Jurkat, Clone E6-1 (cell line): ENCODE measurements at regions not wholly inside any gene's neighbourhood (a gene's known extent, or its start where the extent isn't known, plus 50 kb on each side); places are given as distances from the start of the nearest gene placed in this dataset.
"Not testable (repeated sequence)": the region's sequence is repeated elsewhere in the genome, so short reads cannot be mapped to it uniquely, and the experiment has no call there.

ENCODE experiments used
- DNase-seq: peaks from one replicate; pipeline ENCODE4 v3.0.0-alpha.2; 2011; ENCODE audit warnings: low read depth, low spot score
- H3K4me3 ChIP-seq: 2 replicates; pipeline ENCODE4 v1.5.1; 2011; ENCODE audit warnings: mild to moderate bottlenecking, low read length, control low read depth, moderate library complexity

DNA sequence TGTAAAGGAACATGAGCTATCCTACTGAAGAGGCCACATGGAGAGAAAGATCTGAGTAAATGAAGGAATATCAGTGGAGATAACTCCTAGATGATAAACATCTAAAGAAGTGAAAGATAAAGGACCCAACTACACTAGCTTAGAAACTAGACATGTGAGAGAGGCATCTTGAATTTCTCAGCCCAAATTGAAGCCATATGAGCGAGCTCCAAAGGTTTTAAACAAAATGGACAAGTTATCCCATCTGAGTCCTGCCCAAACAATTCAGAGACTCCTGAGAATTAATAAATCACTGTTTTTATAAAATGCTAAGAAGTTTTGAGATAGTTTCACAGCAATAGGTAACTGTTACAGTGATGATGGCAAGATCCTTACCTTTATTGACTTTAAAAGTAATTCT, 438.9 kb downstream of the NAV3 start:
- H3K4me3 ChIP-seq = no peak overlapping the region

DNA sequence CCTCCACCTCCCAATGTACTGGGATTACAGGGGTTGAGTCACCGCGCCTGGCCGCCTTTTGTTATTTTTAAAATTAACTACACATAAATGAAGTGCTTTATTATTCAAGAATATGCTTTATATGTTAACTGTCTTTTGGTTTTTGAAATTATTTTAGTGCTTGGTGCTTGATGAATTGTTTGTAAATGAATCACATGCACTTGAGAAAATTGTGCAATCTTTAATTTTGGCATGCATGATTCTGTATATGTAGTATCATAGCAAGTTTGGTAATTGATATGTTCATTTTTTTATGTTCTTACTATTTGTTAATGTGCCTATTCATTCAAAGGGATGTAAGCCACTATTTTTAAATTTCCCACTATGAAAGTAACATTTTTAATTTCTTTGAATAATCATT, 440.9 kb downstream of the NAV3 start:
- no peak overlapping the region for H3K4me3 ChIP-seq
- no peak for DNase-seq

More for the DNA sequence above, 438.9 kb downstream of the NAV3 start:
- DNase-seq = no peak

- no peak for DNase-seq
- H3K4me3 ChIP-seq = no peak overlapping the region
Observed at GRCh38 chr12:78275886-78276285, 445.2 kb downstream of the NAV3 start.

DNA sequence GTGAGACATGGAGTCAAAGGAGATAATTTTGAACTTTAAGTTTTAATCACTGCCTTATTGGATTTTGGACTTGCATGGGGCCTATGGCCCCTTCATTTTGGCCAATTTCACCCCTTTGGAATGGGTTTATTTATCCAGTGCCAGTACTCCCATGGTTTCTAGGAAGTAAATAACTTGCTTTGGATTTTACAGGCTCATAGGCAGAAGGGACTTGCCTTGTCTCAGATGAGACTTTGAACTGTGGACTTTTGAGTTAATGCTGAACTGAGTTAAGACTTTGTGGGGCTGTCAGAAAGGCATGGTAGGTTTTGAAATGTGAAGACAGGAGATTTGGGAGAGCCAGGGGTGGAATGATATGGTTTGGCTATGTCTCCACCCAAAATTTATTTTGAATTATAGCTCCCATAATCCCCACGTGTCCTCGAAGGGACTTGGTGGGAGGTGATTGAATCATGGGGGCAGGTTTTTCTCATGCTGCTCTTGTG, 448.1 kb downstream of the NAV3 start:
- no peak overlapping the region for H3K4me3 ChIP-seq
- no peak for DNase-seq

- DNase-seq = no peak
- H3K4me3 ChIP-seq = no peak overlapping the region
Observed at GRCh38 chr12:78279567-78279966, 448.9 kb downstream of the NAV3 start.

DNA sequence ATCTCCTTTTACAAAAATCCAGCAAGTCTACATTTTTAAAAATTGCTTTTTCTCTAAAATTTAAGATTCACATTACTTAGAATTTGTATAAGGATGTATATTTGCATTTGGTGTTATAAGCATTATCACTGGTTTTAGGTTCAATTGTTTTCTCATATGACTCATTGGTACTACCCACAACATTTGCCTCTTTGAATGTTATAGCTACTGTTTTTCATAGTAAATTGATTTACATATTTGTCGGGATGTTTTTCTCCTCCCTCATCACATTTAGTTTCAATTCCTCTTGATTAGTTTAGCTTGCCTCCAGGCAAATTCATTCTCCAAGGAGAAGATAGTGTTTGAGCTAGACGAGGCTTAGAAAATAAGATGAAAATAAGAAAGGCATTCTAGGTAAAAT, 450.4 kb downstream of the NAV3 start:
- DNase-seq = not testable (repeated sequence)

DNA sequence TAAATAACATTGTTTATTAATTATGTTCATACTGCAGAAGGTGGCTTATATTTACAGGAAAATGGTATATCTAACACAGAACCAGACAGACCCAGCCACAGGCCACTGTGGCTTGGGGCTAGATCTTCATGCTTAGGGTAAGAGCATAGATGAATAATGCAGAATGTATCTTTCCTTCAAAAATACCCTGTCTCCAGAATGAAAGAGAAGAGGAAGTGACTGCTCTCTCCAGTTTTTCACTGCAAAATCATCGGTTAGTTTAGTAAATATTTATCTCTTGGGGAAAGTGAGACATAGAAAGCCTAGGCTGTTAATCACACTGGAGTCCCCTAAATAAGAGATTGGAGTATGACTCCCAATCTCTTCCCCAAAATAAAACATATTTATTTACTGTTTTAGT, 453.7 kb downstream of the NAV3 start:
- DNase-seq = no peak
- no peak overlapping the region for H3K4me3 ChIP-seq

More for the DNA sequence above, 450.4 kb downstream of the NAV3 start:
- not testable (repeated sequence) for H3K4me3 ChIP-seq

DNA sequence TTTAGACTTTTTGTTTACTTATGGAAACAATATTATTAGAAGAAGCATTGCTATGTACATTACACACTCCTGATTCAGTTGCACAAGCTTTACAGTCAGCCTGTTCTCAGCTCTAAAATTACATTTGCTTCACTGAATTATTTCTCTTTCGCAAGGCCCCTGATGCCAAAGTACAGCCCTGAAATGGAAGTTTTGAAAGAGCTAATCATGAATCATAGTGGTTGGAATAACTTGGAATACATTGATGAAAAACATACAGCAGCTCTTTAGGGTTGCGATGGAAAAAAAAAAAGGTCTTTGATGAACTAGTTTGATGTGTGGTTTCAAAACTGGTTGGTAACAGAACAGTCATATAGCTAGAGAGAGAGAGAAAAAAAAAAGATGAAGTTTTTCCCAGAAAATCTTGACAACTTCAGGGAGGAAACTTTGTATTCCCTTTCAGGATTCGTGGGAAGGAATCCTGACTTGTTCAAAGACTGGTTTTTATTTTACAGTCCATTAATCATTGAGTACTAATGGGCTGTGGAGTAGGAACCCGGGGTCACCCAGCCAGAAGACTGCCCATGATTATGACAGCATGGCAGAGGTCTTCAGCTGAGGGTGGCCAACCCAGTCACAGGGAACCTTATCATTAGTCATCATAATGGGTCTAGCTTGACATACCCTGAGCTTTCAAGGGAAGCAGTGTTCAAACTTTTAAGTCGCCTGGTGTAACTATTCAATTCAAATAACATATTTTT, 460.1 kb downstream of the NAV3 start:
- no peak for DNase-seq

DNA sequence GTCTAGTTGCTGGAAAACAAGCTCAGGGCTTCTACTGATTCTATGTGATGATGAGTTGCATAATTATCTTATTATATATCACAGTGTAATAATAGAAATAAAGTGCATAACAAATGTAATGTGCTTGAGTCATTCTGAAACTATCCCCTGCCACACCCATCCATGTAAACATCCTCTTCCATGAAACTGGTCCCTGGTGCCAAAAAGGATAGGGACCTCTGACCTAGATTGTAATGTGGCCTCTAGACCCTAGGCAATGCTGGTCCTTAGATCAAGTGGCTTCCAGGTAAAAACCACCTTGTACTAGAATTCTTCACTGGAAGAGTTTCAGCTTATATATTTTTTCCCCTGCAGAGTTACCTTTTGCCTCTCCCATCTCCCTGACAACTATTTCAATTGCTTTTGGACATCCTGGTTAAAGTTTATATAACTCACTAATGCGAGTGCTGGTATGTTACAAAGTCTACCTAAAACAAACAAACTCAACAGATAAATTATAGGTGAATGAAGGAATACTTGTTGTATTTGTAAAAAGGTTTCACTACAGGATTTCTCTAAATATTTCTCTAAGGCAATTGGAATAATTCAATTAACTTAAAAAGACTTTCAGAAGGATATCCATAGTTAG, 462.5 kb downstream of the NAV3 start:
- no peak for DNase-seq
- no peak overlapping the region for H3K4me3 ChIP-seq

More for the DNA sequence above, 460.1 kb downstream of the NAV3 start:
- H3K4me3 ChIP-seq = no peak overlapping the region

GRCh38 chr12:78301282-78301681, 470.6 kb downstream of the NAV3 start:
- H3K4me3 ChIP-seq, DNase-seq: not testable (repeated sequence)

DNA sequence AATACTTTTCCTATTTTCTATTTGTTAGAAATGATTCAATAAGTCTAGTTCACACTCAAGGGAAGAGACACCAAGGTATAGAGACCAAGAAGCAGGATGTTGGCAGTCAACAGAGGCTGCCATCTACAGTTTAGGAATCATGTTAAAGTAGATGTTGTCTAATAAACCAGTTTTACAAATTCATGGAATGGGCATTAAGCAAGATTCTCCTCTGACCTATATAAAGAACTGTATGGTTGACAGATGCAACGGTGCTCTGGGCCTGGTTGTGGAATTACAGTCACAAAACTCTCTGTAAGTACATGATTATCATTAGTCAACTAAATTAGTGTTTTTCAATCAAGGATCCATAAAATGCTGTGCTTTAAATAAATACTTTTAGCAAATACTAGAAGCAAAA, 475.1 kb downstream of the NAV3 start:
- H3K4me3 ChIP-seq = no peak overlapping the region
- no peak for DNase-seq

GRCh38 chr12:78306236-78306635, 475.5 kb downstream of the NAV3 start:
- DNase-seq = no peak
- no peak overlapping the region for H3K4me3 ChIP-seq

DNA sequence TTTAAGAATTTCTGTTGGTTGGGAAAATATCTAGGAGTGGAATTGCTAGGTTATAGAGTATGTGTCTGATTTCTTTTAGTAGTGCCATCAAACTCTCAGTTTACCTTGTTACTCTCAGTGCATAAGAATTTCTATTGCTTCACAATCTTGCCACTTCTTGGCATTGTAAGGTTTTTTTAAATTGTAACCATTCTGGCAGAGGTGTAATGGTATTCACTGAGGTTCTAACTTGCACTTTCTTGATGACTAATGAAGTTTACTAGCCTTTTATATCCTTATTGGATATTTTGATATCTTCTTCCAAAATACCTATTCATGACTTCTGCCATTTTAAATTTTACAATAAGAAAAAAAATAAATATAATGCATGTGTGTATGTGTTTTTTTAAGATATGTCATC, 478.0 kb downstream of the NAV3 start:
- DNase-seq = no peak
- H3K4me3 ChIP-seq = no peak overlapping the region

DNA sequence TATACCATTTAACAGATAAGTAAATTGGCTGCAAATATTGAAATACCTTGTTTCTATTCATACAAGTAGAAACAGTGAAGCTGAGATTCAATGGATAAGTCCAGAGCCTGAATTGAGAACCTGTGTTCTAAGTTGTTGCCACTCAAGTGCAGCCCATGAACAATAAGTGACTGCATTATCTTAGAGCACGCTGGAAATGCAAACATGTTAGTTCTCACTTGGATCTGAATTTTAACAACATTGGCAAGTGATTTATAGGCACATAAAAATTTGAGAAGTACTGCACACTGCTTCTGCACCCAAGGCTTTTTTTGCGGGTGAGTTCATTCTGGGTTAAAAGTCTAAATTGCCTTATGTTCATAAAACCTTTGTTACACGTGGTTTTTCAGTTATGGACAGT, 484.3 kb downstream of the NAV3 start:
- no peak for DNase-seq
- H3K4me3 ChIP-seq = no peak overlapping the region

GRCh38 chr12:78316136-78316535, 485.4 kb downstream of the NAV3 start:
- H3K4me3 ChIP-seq = no peak overlapping the region
- no peak for DNase-seq

DNA sequence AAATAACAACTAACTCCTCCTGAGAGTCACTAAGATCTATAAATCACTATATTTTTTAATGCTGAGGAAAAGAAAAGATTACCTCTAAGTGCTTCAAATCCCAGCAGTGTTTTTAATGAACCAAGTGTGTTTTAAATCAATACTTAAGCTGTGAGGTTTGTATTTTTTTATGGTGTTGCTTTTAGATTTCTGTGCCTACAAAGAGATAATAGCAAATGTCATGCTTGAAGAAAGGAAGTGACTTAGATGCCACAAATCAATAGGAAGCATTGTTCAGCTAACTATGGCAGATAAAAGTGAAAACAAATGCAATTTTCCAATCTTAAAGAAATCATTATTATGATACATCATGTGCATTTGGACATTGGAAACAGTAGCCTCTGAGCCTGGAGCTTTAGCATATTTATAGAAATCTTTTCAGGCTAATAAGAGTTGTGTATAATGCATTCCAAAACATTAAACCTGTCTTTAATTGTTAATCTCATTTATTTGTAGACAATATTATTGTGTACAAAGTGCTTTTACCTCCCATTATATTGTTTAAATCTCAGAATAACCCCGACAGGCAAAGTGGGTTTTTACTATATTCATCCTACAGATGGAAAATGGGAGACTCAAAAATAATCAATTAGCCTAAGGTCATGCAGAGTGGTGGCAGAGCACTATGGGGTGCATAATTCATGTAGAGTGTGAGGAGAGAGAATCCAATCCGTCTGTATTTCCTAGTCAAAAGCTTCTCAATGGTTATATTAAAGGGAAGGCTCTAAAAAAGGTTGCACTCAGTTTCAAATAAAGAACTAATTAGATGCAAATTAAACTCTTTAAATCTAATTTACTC, 486.2 kb downstream of the NAV3 start:
- no peak for DNase-seq

GRCh38 chr12:78321696-78322095, 491.0 kb downstream of the NAV3 start:
- no peak for DNase-seq
- H3K4me3 ChIP-seq = no peak overlapping the region

More for the DNA sequence above, 486.2 kb downstream of the NAV3 start:
- H3K4me3 ChIP-seq = no peak overlapping the region

- H3K4me3 ChIP-seq = no peak overlapping the region
- DNase-seq = no peak
Observed at GRCh38 chr12:78323226-78323625, 492.5 kb downstream of the NAV3 start.

GRCh38 chr12:78324234-78324633, 493.5 kb downstream of the NAV3 start:
- H3K4me3 ChIP-seq = no peak overlapping the region
- no peak for DNase-seq

- no peak for DNase-seq
- H3K4me3 ChIP-seq = no peak overlapping the region
Observed at GRCh38 chr12:78328524-78328923, 497.8 kb downstream of the NAV3 start.
